OCI-LY7 (cell line): ENCODE measurements at regions not wholly inside any gene's neighbourhood (a gene's known extent, or its start where the extent isn't known, plus 50 kb on each side); places are given as distances from the start of the nearest gene placed in this dataset.

ENCODE experiments used
- EZH2phosphoT487 ChIP-seq: fragments of 200-600 bp; sonication (generic); IDR thresholded peaks from 2 replicates; pipeline ENCODE4 v1.6.1; 2018; ENCODE audit warnings: low read depth, borderline replicate concordance, mild to moderate bottlenecking, mixed run types, antibody characterized with exemption, low read length, moderate library complexity, mixed read lengths
- TF ChIP-seq, protein P1 (sequence below): fragments of 200-600 bp; sonication (generic); conservative IDR thresholded peaks from 2 replicates; pipeline ENCODE4 v1.5.1; 2014; ENCODE audit warnings: mild to moderate bottlenecking, antibody characterized with exemption, low read length, moderate library complexity, mixed read lengths

DNA sequence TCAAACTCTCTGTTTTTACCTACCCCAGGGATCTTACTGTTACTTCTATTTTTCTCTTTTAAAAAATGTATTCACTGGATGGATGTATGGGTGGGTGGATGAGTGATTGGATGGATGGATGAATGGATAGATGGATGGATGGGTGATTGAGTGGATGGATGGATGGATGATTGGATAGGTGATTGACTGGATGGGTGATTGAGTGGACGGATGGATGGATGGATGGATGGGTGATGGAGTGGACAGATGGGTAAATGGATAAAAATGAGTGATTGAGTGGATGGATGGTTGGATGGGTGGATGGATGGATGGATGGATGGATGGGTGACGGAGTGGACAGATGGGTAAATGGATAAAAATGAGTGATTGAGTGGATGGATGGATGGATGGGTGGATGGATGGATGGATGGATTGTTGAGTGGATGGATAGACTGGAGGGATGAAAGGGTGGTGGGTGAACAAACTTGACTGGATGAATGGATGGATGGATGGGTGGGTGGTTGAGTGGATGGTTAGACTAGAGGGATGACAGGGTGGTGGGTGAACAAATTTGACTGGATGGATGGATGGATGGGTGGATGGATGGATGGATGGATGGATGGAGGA is 118.0 kb upstream of the ZBTB40 start:
- TF ChIP-seq, protein P1, sequence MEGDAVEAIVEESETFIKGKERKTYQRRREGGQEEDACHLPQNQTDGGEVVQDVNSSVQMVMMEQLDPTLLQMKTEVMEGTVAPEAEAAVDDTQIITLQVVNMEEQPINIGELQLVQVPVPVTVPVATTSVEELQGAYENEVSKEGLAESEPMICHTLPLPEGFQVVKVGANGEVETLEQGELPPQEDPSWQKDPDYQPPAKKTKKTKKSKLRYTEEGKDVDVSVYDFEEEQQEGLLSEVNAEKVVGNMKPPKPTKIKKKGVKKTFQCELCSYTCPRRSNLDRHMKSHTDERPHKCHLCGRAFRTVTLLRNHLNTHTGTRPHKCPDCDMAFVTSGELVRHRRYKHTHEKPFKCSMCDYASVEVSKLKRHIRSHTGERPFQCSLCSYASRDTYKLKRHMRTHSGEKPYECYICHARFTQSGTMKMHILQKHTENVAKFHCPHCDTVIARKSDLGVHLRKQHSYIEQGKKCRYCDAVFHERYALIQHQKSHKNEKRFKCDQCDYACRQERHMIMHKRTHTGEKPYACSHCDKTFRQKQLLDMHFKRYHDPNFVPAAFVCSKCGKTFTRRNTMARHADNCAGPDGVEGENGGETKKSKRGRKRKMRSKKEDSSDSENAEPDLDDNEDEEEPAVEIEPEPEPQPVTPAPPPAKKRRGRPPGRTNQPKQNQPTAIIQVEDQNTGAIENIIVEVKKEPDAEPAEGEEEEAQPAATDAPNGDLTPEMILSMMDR, result no peak
- no peak for TF ChIP-seq EZH2phosphoT487
